Activated T-cell treated with anti-CD3 and anti-CD28 coated beads, Interleukin-2, amount 50 U/mL, for 4 hours (primary cell): ENCODE measurements at regions not wholly inside any gene's neighbourhood (a gene's known extent, or its start where the extent isn't known, plus 50 kb on each side); places are given as distances from the start of the nearest gene placed in this dataset.

Source experiments
- ATAC-seq, 2 donors: fragments of 200-7000 bp; cut with Tn5 transposase; one replicate each; pipeline ENCODE4 v1.10.0; 2021
- DNase-seq: peaks from one replicate; pipeline ENCODE4 v3.0.0-alpha.2; 2020
- H3K27me3 Mint-ChIP-seq: one replicate; pipeline ENCODE4 v1.8.0; 2021; ENCODE audit warnings: low read depth, mixed read lengths
- H3K36me3 Mint-ChIP-seq: one replicate; pipeline ENCODE4 v1.8.0; 2022; ENCODE audit warnings: mixed read lengths; ENCODE audit not compliant: insufficient read depth
- H3K4me1 Mint-ChIP-seq: one replicate; pipeline ENCODE4 v1.8.0; 2021; ENCODE audit warnings: low read depth, mixed read lengths
- H3K4me3 Mint-ChIP-seq: one replicate; pipeline ENCODE4 v1.8.0; 2021; ENCODE audit warnings: mild to moderate bottlenecking, moderate library complexity, mixed read lengths
- H3K9me3 Mint-ChIP-seq: one replicate; pipeline ENCODE4 v1.8.0; 2021; ENCODE audit warnings: mixed read lengths

- Mint-ChIP-seq H3K36me3 (no peaks in the 10 kb centered on the region), H3K4me1 (no peaks in the 10 kb centered on the region), H3K27me3 (peaks cover 3% of the 10 kb centered on the region), H3K9me3 (no peaks in the 10 kb centered on the region), H3K4me3 (no peak overlapping the region)
- ATAC-seq = no peak
- no peak for DNase-seq
These were observed 353.5 kb downstream of the SMOC2 start for GRCh38 chr6:168794491-168794890.

- no peak overlapping the region for H3K4me3 Mint-ChIP-seq
- no peaks in the 10 kb centered on the region for H3K9me3 Mint-ChIP-seq
- H3K27me3 Mint-ChIP-seq = peaks cover 3% of the 10 kb centered on the region
- no peaks in the 10 kb centered on the region for H3K36me3 Mint-ChIP-seq
- H3K4me1 Mint-ChIP-seq = no peaks in the 10 kb centered on the region
- DNase-seq (no peak), ATAC-seq (no peak)
These were observed 352.7 kb downstream of the SMOC2 start for GRCh38 chr6:168793649-168794048.

- Mint-ChIP-seq H3K9me3 (no peaks in the 10 kb centered on the region), H3K36me3 (no peaks in the 10 kb centered on the region), H3K4me3 (no peak overlapping the region), H3K27me3 (peaks cover 3% of the 10 kb centered on the region), H3K4me1 (no peaks in the 10 kb centered on the region)
- ATAC-seq (no peak), DNase-seq (no peak)
These were observed 350.9 kb downstream of the SMOC2 start for GRCh38 chr6:168791917-168792316.

GRCh38 chr6:168789699-168790098 is 348.7 kb downstream of the SMOC2 start:
- ATAC-seq = no peak
- Mint-ChIP-seq H3K4me1 (no peaks in the 10 kb centered on the region), H3K27me3 (no peaks in the 10 kb centered on the region), H3K4me3 (no peak overlapping the region), H3K36me3 (no peaks in the 10 kb centered on the region), H3K9me3 (no peaks in the 10 kb centered on the region)
- DNase-seq = no peak

- Mint-ChIP-seq H3K4me1 (no peaks in the 10 kb centered on the region), H3K4me3 (no peak overlapping the region), H3K36me3 (no peaks in the 10 kb centered on the region), H3K27me3 (no peaks in the 10 kb centered on the region), H3K9me3 (no peaks in the 10 kb centered on the region)
- no peak for DNase-seq
- no peak for ATAC-seq
These were observed 344.9 kb downstream of the SMOC2 start for GRCh38 chr6:168785720-168786511.

GRCh38 chr6:168784426-168784825 is 343.4 kb downstream of the SMOC2 start:
- ATAC-seq (no peak), DNase-seq (no peak)
- H3K4me1 Mint-ChIP-seq = no peaks in the 10 kb centered on the region
- H3K9me3 Mint-ChIP-seq = peaks cover 7% of the 10 kb centered on the region
- peaks cover 3% of the 10 kb centered on the region for H3K27me3 Mint-ChIP-seq
- H3K4me3 Mint-ChIP-seq = no peak overlapping the region
- no peaks in the 10 kb centered on the region for H3K36me3 Mint-ChIP-seq

GRCh38 chr6:168783720-168784119 is 342.7 kb downstream of the SMOC2 start:
- Mint-ChIP-seq H3K4me1 (no peaks in the 10 kb centered on the region), H3K36me3 (no peaks in the 10 kb centered on the region), H3K9me3 (peaks cover 7% of the 10 kb centered on the region), H3K27me3 (peaks cover 3% of the 10 kb centered on the region), H3K4me3 (no peak overlapping the region)
- no peak for DNase-seq
- no peak for ATAC-seq

GRCh38 chr6:168782187-168782751 is 341.3 kb downstream of the SMOC2 start:
- DNase-seq (no peak), ATAC-seq (no peak)
- Mint-ChIP-seq H3K4me3 (no peak overlapping the region), H3K9me3 (peaks cover 7% of the 10 kb centered on the region), H3K27me3 (peaks cover 5% of the 10 kb centered on the region), H3K36me3 (no peaks in the 10 kb centered on the region), H3K4me1 (no peaks in the 10 kb centered on the region)

GRCh38 chr6:168778201-168778600 is 337.2 kb downstream of the SMOC2 start:
- peaks cover 19% of the 10 kb centered on the region for H3K9me3 Mint-ChIP-seq
- H3K4me3 Mint-ChIP-seq = no peak overlapping the region
- no peak for DNase-seq
- H3K27me3 Mint-ChIP-seq = peaks cover 5% of the 10 kb centered on the region
- no peaks in the 10 kb centered on the region for H3K4me1 Mint-ChIP-seq
- ATAC-seq = no peak
- no peaks in the 10 kb centered on the region for H3K36me3 Mint-ChIP-seq

- H3K36me3 Mint-ChIP-seq = no peaks in the 10 kb centered on the region
- no peak for ATAC-seq
- peaks cover 2% of the 10 kb centered on the region for H3K27me3 Mint-ChIP-seq
These were observed 333.4 kb downstream of the SMOC2 start for GRCh38 chr6:168774381-168774780.

GRCh38 chr6:168773788-168774187 is 332.8 kb downstream of the SMOC2 start:
- peaks cover 26% of the 10 kb centered on the region for H3K9me3 Mint-ChIP-seq
- H3K4me3 Mint-ChIP-seq = no peak overlapping the region
- DNase-seq = no peak
- H3K27me3 Mint-ChIP-seq = peaks cover 2% of the 10 kb centered on the region
- no peaks in the 10 kb centered on the region for H3K4me1 Mint-ChIP-seq
- no peak for ATAC-seq
- no peaks in the 10 kb centered on the region for H3K36me3 Mint-ChIP-seq

More at GRCh38 chr6:168774381-168774780, 333.4 kb downstream of the SMOC2 start:
- no peak for DNase-seq
- Mint-ChIP-seq H3K9me3 (peaks cover 22% of the 10 kb centered on the region), H3K4me1 (no peaks in the 10 kb centered on the region), H3K4me3 (no peak overlapping the region)

GRCh38 chr6:168765752-168766151 is 324.8 kb downstream of the SMOC2 start:
- Mint-ChIP-seq H3K4me1 (no peaks in the 10 kb centered on the region), H3K9me3 (peaks cover 12% of the 10 kb centered on the region), H3K36me3 (no peaks in the 10 kb centered on the region), H3K27me3 (no peaks in the 10 kb centered on the region), H3K4me3 (no peak overlapping the region)
- ATAC-seq (no peak), DNase-seq (no peak)

GRCh38 chr6:168756009-168756634 is 315.1 kb downstream of the SMOC2 start:
- Mint-ChIP-seq H3K36me3 (no peaks in the 10 kb centered on the region), H3K27me3 (peaks cover 11% of the 10 kb centered on the region), H3K9me3 (no peaks in the 10 kb centered on the region), H3K4me3 (no peak overlapping the region), H3K4me1 (no peaks in the 10 kb centered on the region)
- ATAC-seq (no peak), DNase-seq (no peak)

- no peaks in the 10 kb centered on the region for H3K9me3 Mint-ChIP-seq
- no peak for ATAC-seq
- no peak overlapping the region for H3K4me3 Mint-ChIP-seq
- no peaks in the 10 kb centered on the region for H3K4me1 Mint-ChIP-seq
- no peaks in the 10 kb centered on the region for H3K36me3 Mint-ChIP-seq
- H3K27me3 Mint-ChIP-seq = no peaks in the 10 kb centered on the region
- DNase-seq = no peak
These were observed 305.7 kb downstream of the SMOC2 start for GRCh38 chr6:168746643-168747042.

GRCh38 chr6:168746013-168746412 is 305.0 kb downstream of the SMOC2 start:
- Mint-ChIP-seq H3K36me3 (no peaks in the 10 kb centered on the region), H3K4me3 (no peak overlapping the region), H3K9me3 (no peaks in the 10 kb centered on the region), H3K27me3 (peaks cover 1% of the 10 kb centered on the region), H3K4me1 (no peaks in the 10 kb centered on the region)
- ATAC-seq (no peak), DNase-seq (no peak)
